ENCODE measurements at regions not wholly inside any gene's neighbourhood (a gene's known extent, or its start where the extent isn't known, plus 50 kb on each side); places are given as distances from the start of the nearest gene placed in this dataset.

DNA sequence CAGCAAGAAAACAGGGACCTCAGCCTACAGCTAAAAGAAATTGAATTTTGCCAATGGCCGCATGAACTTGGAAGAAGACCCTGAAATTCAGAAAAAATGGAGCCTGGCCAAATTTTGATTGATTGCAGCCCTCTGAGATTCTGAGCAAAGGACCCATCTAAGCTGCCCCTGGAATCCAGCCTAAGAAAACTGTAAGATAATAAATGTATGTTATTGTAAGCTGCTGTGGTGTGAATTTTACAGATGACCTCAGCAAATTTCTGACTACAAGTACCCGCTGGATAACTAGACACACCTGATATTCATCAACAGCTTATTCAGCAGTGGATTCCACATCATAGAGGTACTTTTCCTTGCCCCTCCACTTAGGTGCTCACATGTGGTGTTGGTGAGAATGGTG is 119.5 kb upstream of the EPHA5 start:
- ChIA-PET POLR2A (no interaction called here), CTCF (no interaction called here)
- no peak for DNase-seq (ENCODE audit: extremely low spot score)
- TF ChIP-seq L3MBTL2 (conservative IDR thresholded peaks at IDR 0.05) (no peak), TARDBP (IDR thresholded peaks at IDR 0.05) (no peak), FOXK2 (IDR thresholded peaks at IDR 0.05) (no peak), ARNT (IDR thresholded peaks at IDR 0.05) (no peak), SP1 (IDR thresholded peaks at IDR 0.05) (no peak)

DNA sequence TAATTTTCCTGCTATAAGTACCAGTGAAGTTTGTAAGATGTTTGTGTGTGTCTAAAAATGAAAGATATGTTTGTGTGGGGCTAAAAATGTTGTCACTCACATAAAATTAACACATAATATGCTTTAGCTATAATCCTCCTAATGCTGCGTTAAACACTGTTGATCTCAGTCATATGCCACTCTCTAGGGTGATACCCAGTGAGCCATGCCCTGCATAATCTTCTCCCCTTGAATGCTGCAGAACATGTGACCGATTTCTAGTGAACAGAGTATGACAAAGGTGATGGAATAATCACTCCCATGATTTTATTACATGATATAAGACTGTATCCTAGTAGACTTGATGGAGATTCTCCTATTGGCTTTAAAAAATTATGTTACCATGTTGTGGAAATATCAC is 119.1 kb upstream of the EPHA5 start:
- ChIA-PET POLR2A (no interaction called here), CTCF (no interaction called here)
- TF ChIP-seq, protein P1, sequence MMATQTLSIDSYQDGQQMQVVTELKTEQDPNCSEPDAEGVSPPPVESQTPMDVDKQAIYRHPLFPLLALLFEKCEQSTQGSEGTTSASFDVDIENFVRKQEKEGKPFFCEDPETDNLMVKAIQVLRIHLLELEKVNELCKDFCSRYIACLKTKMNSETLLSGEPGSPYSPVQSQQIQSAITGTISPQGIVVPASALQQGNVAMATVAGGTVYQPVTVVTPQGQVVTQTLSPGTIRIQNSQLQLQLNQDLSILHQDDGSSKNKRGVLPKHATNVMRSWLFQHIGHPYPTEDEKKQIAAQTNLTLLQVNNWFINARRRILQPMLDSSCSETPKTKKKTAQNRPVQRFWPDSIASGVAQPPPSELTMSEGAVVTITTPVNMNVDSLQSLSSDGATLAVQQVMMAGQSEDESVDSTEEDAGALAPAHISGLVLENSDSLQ (IDR thresholded peaks at IDR 0.05): no peak
- TF ChIP-seq SUZ12 (IDR thresholded peaks at IDR 0.05): no peak
- no peak for TF ChIP-seq SP1 (IDR thresholded peaks at IDR 0.05)
- TF ChIP-seq NFRKB (IDR thresholded peaks at IDR 0.05): no peak
- no peak for TF ChIP-seq ZNF384 (IDR thresholded peaks at IDR 0.05)
- no peak for TF ChIP-seq L3MBTL2 (conservative IDR thresholded peaks at IDR 0.05)
- TF ChIP-seq FOXA1 (IDR thresholded peaks at IDR 0.05): no peak
- TF ChIP-seq ELF4 (IDR thresholded peaks at IDR 0.05): no peak
- TF ChIP-seq LEF1 (IDR thresholded peaks at IDR 0.05; ENCODE audit: borderline replicate concordance): no peak
- no peak for TF ChIP-seq BHLHE40 (IDR thresholded peaks at IDR 0.05; ENCODE audit: borderline replicate concordance)
- no peak for TF ChIP-seq TARDBP (IDR thresholded peaks at IDR 0.05)
- TF ChIP-seq FOXM1 (IDR thresholded peaks at IDR 0.05; ENCODE audit: borderline replicate concordance): no peak
- TF ChIP-seq FOXK2 (IDR thresholded peaks at IDR 0.05): no peak
- TF ChIP-seq ARNT (IDR thresholded peaks at IDR 0.05): no peak
- no peak for DNase-seq (ENCODE audit: extremely low spot score)

DNA sequence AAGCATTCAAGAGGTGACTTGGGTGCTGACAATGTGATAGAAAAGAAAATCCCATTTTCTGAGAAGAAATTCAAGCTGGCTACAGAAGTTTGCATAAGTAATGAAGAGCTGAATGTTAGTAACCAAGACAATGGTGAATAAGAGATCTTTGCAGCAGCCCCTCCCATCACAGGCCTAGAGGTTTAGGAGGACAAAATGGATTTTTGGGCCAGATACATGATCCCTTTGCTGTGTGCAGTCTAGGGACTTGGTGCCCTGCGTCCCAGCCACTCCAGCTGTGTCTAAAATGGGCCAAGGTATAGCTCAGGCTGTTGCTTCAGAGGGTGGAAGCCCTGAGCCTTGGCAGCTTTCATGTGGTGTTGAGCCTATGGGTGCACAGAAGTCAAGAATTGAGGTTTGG is 107.0 kb upstream of the EPHA5 start:
- TF ChIP-seq TARDBP (IDR thresholded peaks at IDR 0.05) (no peak), FOXK2 (IDR thresholded peaks at IDR 0.05) (no peak), BHLHE40 (IDR thresholded peaks at IDR 0.05; ENCODE audit: borderline replicate concordance) (no peak), HDGF (IDR thresholded peaks at IDR 0.05; ENCODE audit: borderline replicate concordance) (no peak), LEF1 (IDR thresholded peaks at IDR 0.05; ENCODE audit: borderline replicate concordance) (no peak), SP1 (IDR thresholded peaks at IDR 0.05) (no peak), ZNF384 (IDR thresholded peaks at IDR 0.05) (no peak), CTBP1 (IDR thresholded peaks at IDR 0.05; ENCODE audit: borderline replicate concordance) (no peak), SUZ12 (IDR thresholded peaks at IDR 0.05) (no peak), NFRKB (IDR thresholded peaks at IDR 0.05) (no peak), L3MBTL2 (conservative IDR thresholded peaks at IDR 0.05) (no peak), ELF4 (IDR thresholded peaks at IDR 0.05) (no peak), FOXA1 (IDR thresholded peaks at IDR 0.05) (no peak), FOXM1 (IDR thresholded peaks at IDR 0.05; ENCODE audit: borderline replicate concordance) (no peak), ARNT (IDR thresholded peaks at IDR 0.05) (no peak)
- TF ChIP-seq, protein P1 (IDR thresholded peaks at IDR 0.05): no peak
- DNase-seq (ENCODE audit: extremely low spot score): no peak
- ChIA-PET POLR2A (no interaction called here), CTCF (no interaction called here)

DNA sequence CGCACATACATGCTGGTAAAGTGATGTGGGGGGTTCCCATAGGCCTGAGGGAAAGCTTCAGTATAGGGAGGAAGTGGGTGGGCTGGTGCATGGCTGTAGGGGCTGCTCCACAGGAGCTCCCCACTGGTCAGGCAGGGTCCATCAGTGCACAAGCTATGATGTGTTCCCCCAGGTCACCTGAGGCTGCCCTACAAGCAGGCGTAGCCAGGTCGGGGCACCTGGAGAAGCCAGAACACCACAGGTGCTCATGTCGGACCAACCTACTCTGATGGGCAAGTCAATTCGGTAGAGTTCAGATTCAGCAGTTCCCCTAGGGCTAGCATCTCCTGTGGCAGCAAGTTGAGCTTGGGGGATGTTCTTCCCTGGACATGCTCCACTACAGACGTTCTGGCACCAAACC is 103.3 kb upstream of the EPHA5 start:
- POLR2A ChIA-PET: no interaction called here
- DNase-seq (ENCODE audit: extremely low spot score): no peak
- CTCF ChIA-PET: no interaction called here
- TF ChIP-seq BHLHE40 (IDR thresholded peaks at IDR 0.05; ENCODE audit: borderline replicate concordance): no peak
- TF ChIP-seq NFRKB (IDR thresholded peaks at IDR 0.05): no peak
- TF ChIP-seq HDGF (IDR thresholded peaks at IDR 0.05; ENCODE audit: borderline replicate concordance): no peak
- TF ChIP-seq, protein P1 (IDR thresholded peaks at IDR 0.05): no peak
- TF ChIP-seq SUZ12 (IDR thresholded peaks at IDR 0.05): no peak
- TF ChIP-seq FOXM1 (IDR thresholded peaks at IDR 0.05; ENCODE audit: borderline replicate concordance): no peak
- TF ChIP-seq L3MBTL2 (conservative IDR thresholded peaks at IDR 0.05): no peak
- no peak for TF ChIP-seq SP1 (IDR thresholded peaks at IDR 0.05)

DNA sequence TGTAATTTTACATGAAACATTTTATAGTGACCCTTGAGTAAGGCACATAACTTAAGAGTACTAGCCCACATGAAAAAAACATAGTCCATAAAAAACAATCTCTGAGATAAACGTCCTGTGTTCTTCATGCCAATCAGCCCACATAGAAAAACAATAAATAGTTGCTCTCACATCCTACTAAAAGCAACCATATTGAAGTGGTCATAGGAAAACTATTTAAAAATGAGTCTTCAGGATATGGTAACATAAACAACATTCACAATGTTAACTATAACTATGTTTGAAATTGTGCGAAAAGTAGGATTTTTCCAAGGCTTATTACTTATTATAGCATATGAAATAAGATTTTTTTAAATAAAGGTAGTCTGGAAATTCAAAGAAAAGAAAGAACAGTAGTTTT is 77.1 kb upstream of the EPHA5 start:
- TF ChIP-seq ZNF384 (IDR thresholded peaks at IDR 0.05) (no peak), FOXM1 (IDR thresholded peaks at IDR 0.05; ENCODE audit: borderline replicate concordance) (no peak)
- DNase-seq (ENCODE audit: extremely low spot score): no peak
- ChIA-PET POLR2A (no interaction called here), CTCF (no interaction called here)

DNA sequence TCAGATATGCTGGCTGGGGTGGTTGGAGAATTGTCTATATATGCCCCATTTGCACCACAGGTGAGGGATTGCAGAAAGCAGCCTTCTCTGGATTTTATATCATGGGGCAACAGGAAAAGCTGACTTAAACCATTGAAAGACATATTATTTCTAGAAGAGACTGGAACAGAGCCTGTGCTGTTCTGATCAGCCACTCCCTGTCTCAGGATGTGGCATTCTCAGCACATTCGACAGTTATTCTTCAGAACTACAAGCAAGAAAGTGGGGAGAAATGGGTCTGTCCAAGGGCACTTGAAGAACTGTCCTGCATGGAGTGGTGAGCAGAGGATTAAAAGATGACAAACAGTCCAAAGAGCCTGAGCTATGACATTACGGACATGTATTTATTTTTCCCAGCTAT is 67.8 kb upstream of the EPHA5 start:
- ChIA-PET CTCF (no interaction called here), POLR2A (no interaction called here)
- no peak for TF ChIP-seq TARDBP (IDR thresholded peaks at IDR 0.05)
- no peak for TF ChIP-seq FOXA1 (IDR thresholded peaks at IDR 0.05)
- no peak for TF ChIP-seq ARNT (IDR thresholded peaks at IDR 0.05)
- no peak for TF ChIP-seq SUZ12 (IDR thresholded peaks at IDR 0.05)
- TF ChIP-seq ZNF384 (IDR thresholded peaks at IDR 0.05): no peak
- no peak for DNase-seq (ENCODE audit: extremely low spot score)

DNA sequence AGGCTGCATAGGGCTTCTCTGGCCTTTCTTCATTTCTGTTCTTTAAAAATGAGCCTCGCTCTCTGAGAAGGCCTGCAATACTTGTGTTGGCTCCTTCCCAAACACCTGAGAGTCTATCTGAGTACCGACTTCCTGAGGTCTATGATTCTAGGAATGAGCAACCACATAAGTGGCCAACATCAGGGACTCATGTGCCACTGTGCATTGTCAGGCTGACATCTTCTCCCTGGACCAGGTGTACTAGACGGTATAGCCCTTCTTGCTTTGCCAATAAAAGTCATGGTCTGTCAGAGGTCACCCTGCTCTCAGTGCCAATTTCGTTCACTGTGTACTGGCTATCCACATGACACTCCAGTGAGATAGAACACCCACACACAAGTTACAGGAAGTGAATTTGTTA is 67.4 kb upstream of the EPHA5 start:
- ChIA-PET POLR2A (no interaction called here), CTCF (no interaction called here)
- TF ChIP-seq SP1 (IDR thresholded peaks at IDR 0.05) (no peak), FOXM1 (IDR thresholded peaks at IDR 0.05; ENCODE audit: borderline replicate concordance) (no peak), BHLHE40 (IDR thresholded peaks at IDR 0.05; ENCODE audit: borderline replicate concordance) (no peak), FOXA1 (IDR thresholded peaks at IDR 0.05) (no peak), HDGF (IDR thresholded peaks at IDR 0.05; ENCODE audit: borderline replicate concordance) (no peak), TARDBP (IDR thresholded peaks at IDR 0.05) (no peak), ELF4 (IDR thresholded peaks at IDR 0.05) (no peak), ARNT (IDR thresholded peaks at IDR 0.05) (no peak), ZNF384 (IDR thresholded peaks at IDR 0.05) (no peak), SUZ12 (IDR thresholded peaks at IDR 0.05) (no peak), FOXK2 (IDR thresholded peaks at IDR 0.05) (no peak), L3MBTL2 (conservative IDR thresholded peaks at IDR 0.05) (no peak), CTBP1 (IDR thresholded peaks at IDR 0.05; ENCODE audit: borderline replicate concordance) (no peak), LEF1 (IDR thresholded peaks at IDR 0.05; ENCODE audit: borderline replicate concordance) (no peak), NFRKB (IDR thresholded peaks at IDR 0.05) (no peak)
- TF ChIP-seq, protein P1 (IDR thresholded peaks at IDR 0.05): no peak
- DNase-seq (ENCODE audit: extremely low spot score): no peak
